ENCODE measurements at regions not wholly inside any gene's neighbourhood (a gene's known extent, or its start where the extent isn't known, plus 50 kb on each side); places are given as distances from the start of the nearest gene placed in this dataset.

DNA sequence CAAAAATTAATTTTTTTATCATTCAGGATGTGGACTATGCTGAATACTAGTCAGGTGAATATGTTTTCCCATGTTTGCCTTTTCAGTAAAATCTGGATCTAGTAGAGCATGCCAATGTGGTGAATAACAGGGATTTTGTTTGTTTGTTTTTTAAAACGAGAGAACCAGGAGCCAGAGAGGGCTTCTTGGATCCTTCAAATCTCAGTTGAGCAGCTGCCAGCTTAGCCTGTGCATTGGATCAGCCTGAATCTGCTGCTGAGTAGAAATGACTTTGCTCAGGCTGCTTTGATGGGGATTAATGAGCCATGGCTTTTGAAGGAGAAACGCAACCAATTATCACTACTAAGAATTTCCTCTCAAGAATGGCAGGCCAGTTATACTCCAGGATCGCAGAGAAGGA is 493.8 kb downstream of the ARL4A start:
- TF ChIP-seq TCF12 (IDR thresholded peaks at IDR 0.05; ENCODE audit: low read depth), result no peak
- no peak for TF ChIP-seq EP300 (IDR thresholded peaks at IDR 0.05; ENCODE audit: borderline replicate concordance)
- TF ChIP-seq, protein P1, sequence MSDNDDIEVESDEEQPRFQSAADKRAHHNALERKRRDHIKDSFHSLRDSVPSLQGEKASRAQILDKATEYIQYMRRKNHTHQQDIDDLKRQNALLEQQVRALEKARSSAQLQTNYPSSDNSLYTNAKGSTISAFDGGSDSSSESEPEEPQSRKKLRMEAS (IDR thresholded peaks at IDR 0.05), result no peak
- no peak for TF ChIP-seq TAF1 (IDR thresholded peaks at IDR 0.05; ENCODE audit: low read depth)
- TF ChIP-seq, protein P2, sequence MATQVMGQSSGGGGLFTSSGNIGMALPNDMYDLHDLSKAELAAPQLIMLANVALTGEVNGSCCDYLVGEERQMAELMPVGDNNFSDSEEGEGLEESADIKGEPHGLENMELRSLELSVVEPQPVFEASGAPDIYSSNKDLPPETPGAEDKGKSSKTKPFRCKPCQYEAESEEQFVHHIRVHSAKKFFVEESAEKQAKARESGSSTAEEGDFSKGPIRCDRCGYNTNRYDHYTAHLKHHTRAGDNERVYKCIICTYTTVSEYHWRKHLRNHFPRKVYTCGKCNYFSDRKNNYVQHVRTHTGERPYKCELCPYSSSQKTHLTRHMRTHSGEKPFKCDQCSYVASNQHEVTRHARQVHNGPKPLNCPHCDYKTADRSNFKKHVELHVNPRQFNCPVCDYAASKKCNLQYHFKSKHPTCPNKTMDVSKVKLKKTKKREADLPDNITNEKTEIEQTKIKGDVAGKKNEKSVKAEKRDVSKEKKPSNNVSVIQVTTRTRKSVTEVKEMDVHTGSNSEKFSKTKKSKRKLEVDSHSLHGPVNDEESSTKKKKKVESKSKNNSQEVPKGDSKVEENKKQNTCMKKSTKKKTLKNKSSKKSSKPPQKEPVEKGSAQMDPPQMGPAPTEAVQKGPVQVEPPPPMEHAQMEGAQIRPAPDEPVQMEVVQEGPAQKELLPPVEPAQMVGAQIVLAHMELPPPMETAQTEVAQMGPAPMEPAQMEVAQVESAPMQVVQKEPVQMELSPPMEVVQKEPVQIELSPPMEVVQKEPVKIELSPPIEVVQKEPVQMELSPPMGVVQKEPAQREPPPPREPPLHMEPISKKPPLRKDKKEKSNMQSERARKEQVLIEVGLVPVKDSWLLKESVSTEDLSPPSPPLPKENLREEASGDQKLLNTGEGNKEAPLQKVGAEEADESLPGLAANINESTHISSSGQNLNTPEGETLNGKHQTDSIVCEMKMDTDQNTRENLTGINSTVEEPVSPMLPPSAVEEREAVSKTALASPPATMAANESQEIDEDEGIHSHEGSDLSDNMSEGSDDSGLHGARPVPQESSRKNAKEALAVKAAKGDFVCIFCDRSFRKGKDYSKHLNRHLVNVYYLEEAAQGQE (IDR thresholded peaks at IDR 0.05; ENCODE audit: low read depth), result no peak
- TF ChIP-seq RAD21 (IDR thresholded peaks at IDR 0.05; ENCODE audit: low read depth), result no peak
- no peak for TF ChIP-seq CEBPB (IDR thresholded peaks at IDR 0.05)
- TF ChIP-seq CREB1 (IDR thresholded peaks at IDR 0.05; ENCODE audit: low read depth), result no peak
- no peak for TF ChIP-seq TEAD4 (IDR thresholded peaks at IDR 0.05)
- no peak for TF ChIP-seq FOXM1 (IDR thresholded peaks at IDR 0.05; ENCODE audit: borderline replicate concordance, low read depth)
